ENCODE measurements at regions not wholly inside any gene's neighbourhood (a gene's known extent, or its start where the extent isn't known, plus 50 kb on each side); places are given as distances from the start of the nearest gene placed in this dataset.

DNA sequence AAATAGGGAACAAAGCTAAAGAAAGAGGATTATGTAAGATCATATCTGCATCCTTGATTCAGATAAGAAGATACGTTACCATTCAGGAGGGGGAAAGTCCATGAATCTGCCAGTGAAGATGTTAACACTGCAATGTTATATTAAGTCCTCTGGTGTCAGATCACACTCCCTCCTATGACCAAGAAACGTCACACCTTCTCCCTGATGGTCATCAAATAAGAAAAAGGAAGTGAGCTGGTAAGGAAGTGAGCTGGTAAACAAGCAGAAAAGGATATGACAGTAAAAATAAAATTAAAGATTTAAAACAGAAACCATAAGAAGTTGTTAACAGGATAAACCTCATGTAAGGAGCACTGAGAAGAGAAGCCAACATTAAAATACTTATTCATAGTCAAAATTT is 340.2 kb downstream of the SEC23A start:
- H3K4me3 ChIP-seq (ENCODE audit: low read depth, low read length) = no peak overlapping the region
- CTCF ChIA-PET = no interaction called here
- H3K27ac ChIP-seq (ENCODE audit: extremely low read depth, low read depth, low read length) = no peak overlapping the region
- no peaks in the 10 kb centered on the region for H3K9me3 ChIP-seq (ENCODE audit: control insufficient read depth, insufficient read depth, low read depth, low read length)
- H3K4me1 ChIP-seq (ENCODE audit: control insufficient read depth, insufficient read depth, low read length) = no peaks in the 10 kb centered on the region
- no peaks in the 10 kb centered on the region for H3K36me3 ChIP-seq (ENCODE audit: control insufficient read depth in 2 of 2, insufficient read depth in 1 of 2, low read length in 2 of 2)
- POLR2A ChIA-PET = no interaction called here
- TF ChIP-seq, protein P1, sequence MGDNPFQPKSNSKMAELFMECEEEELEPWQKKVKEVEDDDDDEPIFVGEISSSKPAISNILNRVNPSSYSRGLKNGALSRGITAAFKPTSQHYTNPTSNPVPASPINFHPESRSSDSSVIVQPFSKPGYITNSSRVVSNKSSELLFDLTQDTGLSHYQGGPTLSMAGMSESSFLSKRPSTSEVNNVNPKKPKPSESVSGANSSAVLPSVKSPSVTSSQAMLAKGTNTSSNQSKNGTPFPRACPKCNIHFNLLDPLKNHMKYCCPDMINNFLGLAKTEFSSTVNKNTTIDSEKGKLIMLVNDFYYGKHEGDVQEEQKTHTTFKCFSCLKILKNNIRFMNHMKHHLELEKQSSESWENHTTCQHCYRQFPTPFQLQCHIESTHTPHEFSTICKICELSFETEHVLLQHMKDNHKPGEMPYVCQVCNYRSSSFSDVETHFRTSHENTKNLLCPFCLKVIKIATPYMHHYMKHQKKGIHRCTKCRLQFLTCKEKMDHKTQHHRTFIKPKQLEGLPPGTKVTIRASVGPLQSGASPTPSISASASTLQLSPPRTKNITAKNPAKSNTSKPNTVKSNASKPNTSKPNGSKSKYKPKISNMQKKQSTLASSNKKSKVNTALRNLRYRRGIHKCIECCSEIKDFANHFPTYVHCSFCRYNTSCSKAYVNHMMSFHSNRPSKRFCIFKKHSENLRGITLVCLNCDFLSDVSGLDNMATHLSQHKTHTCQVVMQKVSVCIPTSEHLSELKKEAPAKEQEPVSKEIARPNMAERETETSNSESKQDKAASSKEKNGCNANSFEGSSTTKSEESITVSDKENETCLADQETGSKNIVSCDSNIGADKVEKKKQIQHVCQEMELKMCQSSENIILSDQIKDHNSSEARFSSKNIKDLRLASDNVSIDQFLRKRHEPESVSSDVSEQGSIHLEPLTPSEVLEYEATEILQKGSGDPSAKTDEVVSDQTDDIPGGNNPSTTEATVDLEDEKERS (tag by site-specific recombination; IDR thresholded peaks at IDR 0.05) = no peak
- no peak for TF ChIP-seq ZNF830 (tag by site-specific recombination; IDR thresholded peaks at IDR 0.05; ENCODE audit: low read depth)
- TF ChIP-seq SCRT2 (tag by site-specific recombination; IDR thresholded peaks at IDR 0.05) = no peak
- no peak for TF ChIP-seq ZFP69B (tag by site-specific recombination; IDR thresholded peaks at IDR 0.05)
- no peak for TF ChIP-seq ZFHX2 (tag by site-specific recombination; conservative IDR thresholded peaks at IDR 0.05)
- TF ChIP-seq SALL2 (tag by site-specific recombination; IDR thresholded peaks at IDR 0.05; ENCODE audit: borderline replicate concordance) = no peak
- no peak for TF ChIP-seq ZNF354C (tag by site-specific recombination; IDR thresholded peaks at IDR 0.05; ENCODE audit: borderline replicate concordance, low read depth)
- TF ChIP-seq ZNF239 (tag by site-specific recombination; IDR thresholded peaks at IDR 0.05) = no peak
- TF ChIP-seq, protein P2, sequence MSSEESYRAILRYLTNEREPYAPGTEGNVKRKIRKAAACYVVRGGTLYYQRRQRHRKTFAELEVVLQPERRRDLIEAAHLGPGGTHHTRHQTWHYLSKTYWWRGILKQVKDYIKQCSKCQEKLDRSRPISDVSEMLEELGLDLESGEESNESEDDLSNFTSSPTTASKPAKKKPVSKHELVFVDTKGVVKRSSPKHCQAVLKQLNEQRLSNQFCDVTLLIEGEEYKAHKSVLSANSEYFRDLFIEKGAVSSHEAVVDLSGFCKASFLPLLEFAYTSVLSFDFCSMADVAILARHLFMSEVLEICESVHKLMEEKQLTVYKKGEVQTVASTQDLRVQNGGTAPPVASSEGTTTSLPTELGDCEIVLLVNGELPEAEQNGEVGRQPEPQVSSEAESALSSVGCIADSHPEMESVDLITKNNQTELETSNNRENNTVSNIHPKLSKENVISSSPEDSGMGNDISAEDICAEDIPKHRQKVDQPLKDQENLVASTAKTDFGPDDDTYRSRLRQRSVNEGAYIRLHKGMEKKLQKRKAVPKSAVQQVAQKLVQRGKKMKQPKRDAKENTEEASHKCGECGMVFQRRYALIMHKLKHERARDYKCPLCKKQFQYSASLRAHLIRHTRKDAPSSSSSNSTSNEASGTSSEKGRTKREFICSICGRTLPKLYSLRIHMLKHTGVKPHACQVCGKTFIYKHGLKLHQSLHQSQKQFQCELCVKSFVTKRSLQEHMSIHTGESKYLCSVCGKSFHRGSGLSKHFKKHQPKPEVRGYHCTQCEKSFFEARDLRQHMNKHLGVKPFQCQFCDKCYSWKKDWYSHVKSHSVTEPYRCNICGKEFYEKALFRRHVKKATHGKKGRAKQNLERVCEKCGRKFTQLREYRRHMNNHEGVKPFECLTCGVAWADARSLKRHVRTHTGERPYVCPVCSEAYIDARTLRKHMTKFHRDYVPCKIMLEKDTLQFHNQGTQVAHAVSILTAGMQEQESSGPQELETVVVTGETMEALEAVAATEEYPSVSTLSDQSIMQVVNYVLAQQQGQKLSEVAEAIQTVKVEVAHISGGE (tag by site-specific recombination; conservative IDR thresholded peaks at IDR 0.05; ENCODE audit: low read depth) = no peak
- no peak for TF ChIP-seq ZNF654 (tag by site-specific recombination; IDR thresholded peaks at IDR 0.05; ENCODE audit: low read depth)

DNA sequence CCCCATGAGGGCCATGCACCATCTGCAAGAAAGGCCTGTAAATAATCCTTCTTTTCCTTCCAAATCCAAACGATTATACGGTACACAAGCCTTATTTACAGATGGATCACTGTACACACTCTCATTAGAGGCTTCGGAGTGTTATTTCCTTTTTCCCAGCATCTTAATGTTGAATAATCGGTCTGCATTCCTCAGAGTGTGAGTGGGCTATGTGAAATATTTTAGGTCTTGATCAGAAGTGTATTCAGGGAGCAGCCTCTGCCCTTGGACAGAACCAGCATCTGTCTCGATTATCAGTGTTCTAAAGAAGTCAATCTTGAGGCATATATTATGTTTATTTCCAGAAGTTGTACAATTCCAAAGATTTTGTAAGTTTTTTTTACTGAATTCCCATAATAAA is 340.6 kb downstream of the SEC23A start:
- Histone ChIP-seq H3K36me3 (ENCODE audit: control insufficient read depth in 2 of 2, insufficient read depth in 1 of 2, low read length in 2 of 2) (no peaks in the 10 kb centered on the region), H3K4me1 (ENCODE audit: control insufficient read depth, insufficient read depth, low read length) (no peaks in the 10 kb centered on the region), H3K27ac (ENCODE audit: extremely low read depth, low read depth, low read length) (no peak overlapping the region), H3K9me3 (ENCODE audit: control insufficient read depth, insufficient read depth, low read depth, low read length) (no peaks in the 10 kb centered on the region), H3K4me3 (ENCODE audit: low read depth, low read length) (no peak overlapping the region)
- POLR2A ChIA-PET = no interaction called here
- CTCF ChIA-PET = no interaction called here
- TF ChIP-seq ZNF324 (tag by site-specific recombination; IDR thresholded peaks at IDR 0.05) (no peak), ZNF623 (tag by site-specific recombination; IDR thresholded peaks at IDR 0.05) (no peak), ZBTB1 (tag by site-specific recombination; IDR thresholded peaks at IDR 0.05) (no peak), SCRT1 (tag by site-specific recombination; IDR thresholded peaks at IDR 0.05; ENCODE audit: borderline replicate concordance) (no peak), ZNF560 (tag by site-specific recombination; IDR thresholded peaks at IDR 0.05; ENCODE audit: borderline replicate concordance) (no peak), ZNF214 (tag by site-specific recombination; IDR thresholded peaks at IDR 0.05; ENCODE audit: borderline replicate concordance) (no peak), KLF8 (tag by site-specific recombination; IDR thresholded peaks at IDR 0.05) (no peak), ZNF292 (tag by site-specific recombination; IDR thresholded peaks at IDR 0.05; ENCODE audit: borderline replicate concordance, low read depth) (no peak), ZNF837 (tag by site-specific recombination; IDR thresholded peaks at IDR 0.05) (no peak), SP2 (tag by site-specific recombination; IDR thresholded peaks at IDR 0.05) (no peak)
- TF ChIP-seq, protein P3, sequence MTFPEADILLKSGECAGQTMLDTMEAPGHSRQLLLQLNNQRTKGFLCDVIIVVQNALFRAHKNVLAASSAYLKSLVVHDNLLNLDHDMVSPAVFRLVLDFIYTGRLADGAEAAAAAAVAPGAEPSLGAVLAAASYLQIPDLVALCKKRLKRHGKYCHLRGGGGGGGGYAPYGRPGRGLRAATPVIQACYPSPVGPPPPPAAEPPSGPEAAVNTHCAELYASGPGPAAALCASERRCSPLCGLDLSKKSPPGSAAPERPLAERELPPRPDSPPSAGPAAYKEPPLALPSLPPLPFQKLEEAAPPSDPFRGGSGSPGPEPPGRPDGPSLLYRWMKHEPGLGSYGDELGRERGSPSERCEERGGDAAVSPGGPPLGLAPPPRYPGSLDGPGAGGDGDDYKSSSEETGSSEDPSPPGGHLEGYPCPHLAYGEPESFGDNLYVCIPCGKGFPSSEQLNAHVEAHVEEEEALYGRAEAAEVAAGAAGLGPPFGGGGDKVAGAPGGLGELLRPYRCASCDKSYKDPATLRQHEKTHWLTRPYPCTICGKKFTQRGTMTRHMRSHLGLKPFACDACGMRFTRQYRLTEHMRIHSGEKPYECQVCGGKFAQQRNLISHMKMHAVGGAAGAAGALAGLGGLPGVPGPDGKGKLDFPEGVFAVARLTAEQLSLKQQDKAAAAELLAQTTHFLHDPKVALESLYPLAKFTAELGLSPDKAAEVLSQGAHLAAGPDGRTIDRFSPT (tag by site-specific recombination; IDR thresholded peaks at IDR 0.05) = no peak
- TF ChIP-seq, protein P4, sequence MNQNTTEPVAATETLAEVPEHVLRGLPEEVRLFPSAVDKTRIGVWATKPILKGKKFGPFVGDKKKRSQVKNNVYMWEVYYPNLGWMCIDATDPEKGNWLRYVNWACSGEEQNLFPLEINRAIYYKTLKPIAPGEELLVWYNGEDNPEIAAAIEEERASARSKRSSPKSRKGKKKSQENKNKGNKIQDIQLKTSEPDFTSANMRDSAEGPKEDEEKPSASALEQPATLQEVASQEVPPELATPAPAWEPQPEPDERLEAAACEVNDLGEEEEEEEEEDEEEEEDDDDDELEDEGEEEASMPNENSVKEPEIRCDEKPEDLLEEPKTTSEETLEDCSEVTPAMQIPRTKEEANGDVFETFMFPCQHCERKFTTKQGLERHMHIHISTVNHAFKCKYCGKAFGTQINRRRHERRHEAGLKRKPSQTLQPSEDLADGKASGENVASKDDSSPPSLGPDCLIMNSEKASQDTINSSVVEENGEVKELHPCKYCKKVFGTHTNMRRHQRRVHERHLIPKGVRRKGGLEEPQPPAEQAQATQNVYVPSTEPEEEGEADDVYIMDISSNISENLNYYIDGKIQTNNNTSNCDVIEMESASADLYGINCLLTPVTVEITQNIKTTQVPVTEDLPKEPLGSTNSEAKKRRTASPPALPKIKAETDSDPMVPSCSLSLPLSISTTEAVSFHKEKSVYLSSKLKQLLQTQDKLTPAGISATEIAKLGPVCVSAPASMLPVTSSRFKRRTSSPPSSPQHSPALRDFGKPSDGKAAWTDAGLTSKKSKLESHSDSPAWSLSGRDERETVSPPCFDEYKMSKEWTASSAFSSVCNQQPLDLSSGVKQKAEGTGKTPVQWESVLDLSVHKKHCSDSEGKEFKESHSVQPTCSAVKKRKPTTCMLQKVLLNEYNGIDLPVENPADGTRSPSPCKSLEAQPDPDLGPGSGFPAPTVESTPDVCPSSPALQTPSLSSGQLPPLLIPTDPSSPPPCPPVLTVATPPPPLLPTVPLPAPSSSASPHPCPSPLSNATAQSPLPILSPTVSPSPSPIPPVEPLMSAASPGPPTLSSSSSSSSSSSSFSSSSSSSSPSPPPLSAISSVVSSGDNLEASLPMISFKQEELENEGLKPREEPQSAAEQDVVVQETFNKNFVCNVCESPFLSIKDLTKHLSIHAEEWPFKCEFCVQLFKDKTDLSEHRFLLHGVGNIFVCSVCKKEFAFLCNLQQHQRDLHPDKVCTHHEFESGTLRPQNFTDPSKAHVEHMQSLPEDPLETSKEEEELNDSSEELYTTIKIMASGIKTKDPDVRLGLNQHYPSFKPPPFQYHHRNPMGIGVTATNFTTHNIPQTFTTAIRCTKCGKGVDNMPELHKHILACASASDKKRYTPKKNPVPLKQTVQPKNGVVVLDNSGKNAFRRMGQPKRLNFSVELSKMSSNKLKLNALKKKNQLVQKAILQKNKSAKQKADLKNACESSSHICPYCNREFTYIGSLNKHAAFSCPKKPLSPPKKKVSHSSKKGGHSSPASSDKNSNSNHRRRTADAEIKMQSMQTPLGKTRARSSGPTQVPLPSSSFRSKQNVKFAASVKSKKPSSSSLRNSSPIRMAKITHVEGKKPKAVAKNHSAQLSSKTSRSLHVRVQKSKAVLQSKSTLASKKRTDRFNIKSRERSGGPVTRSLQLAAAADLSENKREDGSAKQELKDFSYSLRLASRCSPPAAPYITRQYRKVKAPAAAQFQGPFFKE (tag by site-specific recombination; IDR thresholded peaks at IDR 0.05; ENCODE audit: borderline replicate concordance) = no peak

Measured in HEK293 (cell line).